ENCODE measurements at regions not wholly inside any gene's neighbourhood (a gene's known extent, or its start where the extent isn't known, plus 50 kb on each side); places are given as distances from the start of the nearest gene placed in this dataset.

GRCh38 chr21:17359781-17360180 lies 153.1 kb upstream of the CXADR start:
- Histone ChIP-seq H3K27me3 (ENCODE audit: control insufficient read depth in 3 of 3, insufficient read depth in 3 of 3, low read depth in 1 of 3, low read length in 3 of 3) (no peaks in the 10 kb centered on the region), H3K9ac (ENCODE audit: low read depth, low read length, poor library complexity) (no peak overlapping the region), H4K91ac (ENCODE audit: low read depth, low read length, poor library complexity) (no peak overlapping the region), H3K14ac (ENCODE audit: low read length) (no peak overlapping the region), H3K79me1 (ENCODE audit: low read depth, low read length) (no peaks in the 10 kb centered on the region), H3K4me1 (ENCODE audit: control insufficient read depth in 2 of 2, insufficient read depth in 1 of 2, low read depth in 1 of 2, low read length in 2 of 2) (no peaks in the 10 kb centered on the region), H2BK120ac (ENCODE audit: low read depth, low read length) (no peak overlapping the region), H2BK5ac (ENCODE audit: low read length) (no peak overlapping the region), H2AFZ (ENCODE audit: low read length) (no peak overlapping the region), H4K8ac (ENCODE audit: low read depth, low read length) (no peak overlapping the region), H3K27ac (replicated peaks; ENCODE audit: low read length) (no peak overlapping the region), H3K4me2 (ENCODE audit: insufficient read depth, low read length, poor library complexity, severe bottlenecking) (no peak overlapping the region), H2BK15ac (ENCODE audit: low read length) (no peak overlapping the region), H3K4me3 (ENCODE audit: low read length in 2 of 2) (no peak overlapping the region), H3K36me3 (replicated peaks in 1 of 2; ENCODE audit: control insufficient read depth in 2 of 2, insufficient read depth in 2 of 2, low read length in 2 of 2) (no peaks in the 10 kb centered on the region), H3K9me3 (replicated peaks in 1 of 2; ENCODE audit: control insufficient read depth in 2 of 2, insufficient read depth in 1 of 2, low read depth in 1 of 2, low read length in 2 of 2) (no peaks in the 10 kb centered on the region), H2BK12ac (ENCODE audit: low read length) (no peak overlapping the region), H3K18ac (ENCODE audit: low read length) (no peak overlapping the region), H3K23ac (ENCODE audit: low read depth, low read length, poor library complexity) (no peak overlapping the region), H3K4ac (ENCODE audit: low read length) (no peak overlapping the region), H2AK5ac (ENCODE audit: low read depth, low read length) (no peak overlapping the region)
- WGBS, 2 donors (ENCODE audit: extremely low coverage in 2 of 2, insufficient read length in 2 of 2, insufficient replicate concordance in 1 of 2), result no CpG with 5 or more reads among the region's 2 CpGs
- no peak for DNase-seq (ENCODE audit: low spot score)

DNA sequence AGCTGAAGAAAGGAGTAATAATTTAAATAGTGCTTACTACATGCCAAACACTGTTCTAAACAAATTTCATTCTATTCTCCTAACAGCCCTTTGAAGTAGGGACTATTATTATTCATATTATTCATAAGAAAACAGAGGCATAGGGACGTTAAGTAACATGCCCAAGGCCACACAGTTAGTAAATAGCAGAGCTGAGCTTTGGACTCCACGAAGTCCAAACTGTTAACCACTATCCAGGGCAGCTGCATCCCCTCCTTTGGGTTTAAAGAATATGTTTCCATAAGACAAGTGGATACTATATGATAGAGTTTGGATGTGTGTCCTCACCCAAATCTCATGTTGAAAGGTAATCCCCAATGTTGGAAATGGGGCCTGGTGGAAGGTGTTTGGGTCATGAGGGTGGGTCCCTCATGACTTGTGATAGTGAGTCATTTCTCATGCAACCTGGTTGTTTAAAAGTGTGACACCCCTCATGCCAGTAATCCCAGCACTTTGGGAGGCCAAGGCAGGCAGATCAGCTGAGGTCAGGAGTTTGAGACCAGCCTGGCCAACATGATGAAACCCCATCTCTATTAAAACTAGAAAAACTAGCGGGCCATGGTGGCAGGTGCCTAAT lies 144.0 kb upstream of the CXADR start:
- Histone ChIP-seq H2BK15ac (ENCODE audit: low read length) (no peak overlapping the region), H3K36me3 (replicated peaks in 1 of 2; ENCODE audit: control insufficient read depth in 2 of 2, insufficient read depth in 2 of 2, low read length in 2 of 2) (no peaks in the 10 kb centered on the region), H2BK120ac (ENCODE audit: low read depth, low read length) (no peak overlapping the region), H2BK5ac (ENCODE audit: low read length) (no peak overlapping the region), H3K18ac (ENCODE audit: low read length) (no peak overlapping the region), H3K4me3 (ENCODE audit: low read length in 2 of 2) (no peak overlapping the region), H4K91ac (ENCODE audit: low read depth, low read length, poor library complexity) (no peak overlapping the region), H3K23ac (ENCODE audit: low read depth, low read length, poor library complexity) (no peak overlapping the region), H3K4ac (ENCODE audit: low read length) (no peak overlapping the region), H3K4me2 (ENCODE audit: insufficient read depth, low read length, poor library complexity, severe bottlenecking) (no peak overlapping the region), H2AFZ (ENCODE audit: low read length) (no peak overlapping the region), H3K27me3 (ENCODE audit: control insufficient read depth in 3 of 3, insufficient read depth in 3 of 3, low read depth in 1 of 3, low read length in 3 of 3) (no peaks in the 10 kb centered on the region), H3K14ac (ENCODE audit: low read length) (no peak overlapping the region), H2AK5ac (ENCODE audit: low read depth, low read length) (no peak overlapping the region), H3K79me1 (ENCODE audit: low read depth, low read length) (no peaks in the 10 kb centered on the region), H2BK12ac (ENCODE audit: low read length) (no peak overlapping the region), H3K9me3 (replicated peaks in 1 of 2; ENCODE audit: control insufficient read depth in 2 of 2, insufficient read depth in 1 of 2, low read depth in 1 of 2, low read length in 2 of 2) (no peaks in the 10 kb centered on the region), H3K27ac (replicated peaks; ENCODE audit: low read length) (no peak overlapping the region), H3K4me1 (ENCODE audit: control insufficient read depth in 2 of 2, insufficient read depth in 1 of 2, low read depth in 1 of 2, low read length in 2 of 2) (peaks cover 0 to 5% of the 10 kb centered on the region in 2 donors), H4K8ac (ENCODE audit: low read depth, low read length) (no peak overlapping the region), H3K9ac (ENCODE audit: low read depth, low read length, poor library complexity) (no peak overlapping the region)
- WGBS, 2 donors (ENCODE audit: extremely low coverage in 2 of 2, insufficient read length in 2 of 2, insufficient replicate concordance in 1 of 2), result no CpG with 5 or more reads among the region's 3 CpGs
- no peak for DNase-seq (ENCODE audit: low spot score)

GRCh38 chr21:17370263-17370662 lies 142.6 kb upstream of the CXADR start:
- Histone ChIP-seq H3K9me3 (replicated peaks in 1 of 2; ENCODE audit: control insufficient read depth in 2 of 2, insufficient read depth in 1 of 2, low read depth in 1 of 2, low read length in 2 of 2) (no peaks in the 10 kb centered on the region), H3K27ac (replicated peaks; ENCODE audit: low read length) (no peak overlapping the region), H3K18ac (ENCODE audit: low read length) (no peak overlapping the region), H3K4me2 (ENCODE audit: insufficient read depth, low read length, poor library complexity, severe bottlenecking) (no peak overlapping the region), H3K27me3 (ENCODE audit: control insufficient read depth in 3 of 3, insufficient read depth in 3 of 3, low read depth in 1 of 3, low read length in 3 of 3) (no peaks in the 10 kb centered on the region), H3K4me3 (ENCODE audit: low read length in 2 of 2) (no peak overlapping the region), H3K36me3 (replicated peaks in 1 of 2; ENCODE audit: control insufficient read depth in 2 of 2, insufficient read depth in 2 of 2, low read length in 2 of 2) (no peaks in the 10 kb centered on the region), H3K23ac (ENCODE audit: low read depth, low read length, poor library complexity) (no peak overlapping the region), H2BK120ac (ENCODE audit: low read depth, low read length) (no peak overlapping the region), H3K4me1 (ENCODE audit: control insufficient read depth in 2 of 2, insufficient read depth in 1 of 2, low read depth in 1 of 2, low read length in 2 of 2) (peaks cover 0 to 5% of the 10 kb centered on the region in 2 donors), H3K4ac (ENCODE audit: low read length) (no peak overlapping the region), H4K91ac (ENCODE audit: low read depth, low read length, poor library complexity) (no peak overlapping the region), H3K9ac (ENCODE audit: low read depth, low read length, poor library complexity) (no peak overlapping the region), H2BK12ac (ENCODE audit: low read length) (no peak overlapping the region), H4K8ac (ENCODE audit: low read depth, low read length) (no peak overlapping the region), H2AK5ac (ENCODE audit: low read depth, low read length) (no peak overlapping the region), H2BK15ac (ENCODE audit: low read length) (no peak overlapping the region), H3K79me1 (ENCODE audit: low read depth, low read length) (no peaks in the 10 kb centered on the region), H2BK5ac (ENCODE audit: low read length) (no peak overlapping the region), H2AFZ (ENCODE audit: low read length) (no peak overlapping the region), H3K14ac (ENCODE audit: low read length) (no peak overlapping the region)
- WGBS, 2 donors (ENCODE audit: extremely low coverage in 2 of 2, insufficient read length in 2 of 2, insufficient replicate concordance in 1 of 2), result no CpG with 5 or more reads among the region's 5 CpGs
- DNase-seq (ENCODE audit: low spot score), result no peak

GRCh38 chr21:17370916-17371315 lies 141.9 kb upstream of the CXADR start:
- no peak for DNase-seq (ENCODE audit: low spot score)
- H2AK5ac ChIP-seq (ENCODE audit: low read depth, low read length), result no peak overlapping the region
- H3K4me1 ChIP-seq (ENCODE audit: control insufficient read depth in 2 of 2, insufficient read depth in 1 of 2, low read depth in 1 of 2, low read length in 2 of 2), result peaks cover 0 to 5% of the 10 kb centered on the region in 2 donors
- no peaks in the 10 kb centered on the region for H3K9me3 ChIP-seq (replicated peaks in 1 of 2; ENCODE audit: control insufficient read depth in 2 of 2, insufficient read depth in 1 of 2, low read depth in 1 of 2, low read length in 2 of 2)
- no peak overlapping the region for H2BK15ac ChIP-seq (ENCODE audit: low read length)
- H2BK5ac ChIP-seq (ENCODE audit: low read length), result no peak overlapping the region
- no peak overlapping the region for H3K23ac ChIP-seq (ENCODE audit: low read depth, low read length, poor library complexity)
- no peak overlapping the region for H3K14ac ChIP-seq (ENCODE audit: low read length)
- no peak overlapping the region for H4K8ac ChIP-seq (ENCODE audit: low read depth, low read length)
- no peak overlapping the region for H2BK12ac ChIP-seq (ENCODE audit: low read length)
- no peak overlapping the region for H3K4me2 ChIP-seq (ENCODE audit: insufficient read depth, low read length, poor library complexity, severe bottlenecking)
- no peak overlapping the region for H2BK120ac ChIP-seq (ENCODE audit: low read depth, low read length)
- H4K91ac ChIP-seq (ENCODE audit: low read depth, low read length, poor library complexity), result no peak overlapping the region
- H3K9ac ChIP-seq (ENCODE audit: low read depth, low read length, poor library complexity), result no peak overlapping the region
- H3K27ac ChIP-seq (replicated peaks; ENCODE audit: low read length), result no peak overlapping the region
- no peak overlapping the region for H2AFZ ChIP-seq (ENCODE audit: low read length)
- H3K79me1 ChIP-seq (ENCODE audit: low read depth, low read length), result no peaks in the 10 kb centered on the region
- no peak overlapping the region for H3K18ac ChIP-seq (ENCODE audit: low read length)
- no peak overlapping the region for H3K4ac ChIP-seq (ENCODE audit: low read length)
- WGBS, 2 donors (ENCODE audit: extremely low coverage in 2 of 2, insufficient read length in 2 of 2, insufficient replicate concordance in 1 of 2), result no CpG with 5 or more reads among the region's 5 CpGs
- no peaks in the 10 kb centered on the region for H3K36me3 ChIP-seq (replicated peaks in 1 of 2; ENCODE audit: control insufficient read depth in 2 of 2, insufficient read depth in 2 of 2, low read length in 2 of 2)
- H3K4me3 ChIP-seq (ENCODE audit: low read length in 2 of 2), result no peak overlapping the region
- no peaks in the 10 kb centered on the region for H3K27me3 ChIP-seq (ENCODE audit: control insufficient read depth in 3 of 3, insufficient read depth in 3 of 3, low read depth in 1 of 3, low read length in 3 of 3)

All from neuronal stem cell (in vitro differentiated cells).